Trophoblast cell (in vitro differentiated cells and primary cell): ENCODE measurements at regions not wholly inside any gene's neighbourhood (a gene's known extent, or its start where the extent isn't known, plus 50 kb on each side); places are given as distances from the start of the nearest gene placed in this dataset.

Source experiments
- DNase-seq, 2 donors: peaks; one replicate each; pipeline ENCODE4 v3.0.0-alpha.2; 2016
- H2AFZ ChIP-seq: 2 replicates; pipeline ENCODE4 v1.6.1; 2013; ENCODE audit warnings: low read length, moderate library complexity, mild to moderate bottlenecking; ENCODE audit not compliant: insufficient read depth, poor library complexity
- H2AK5ac ChIP-seq: 2 replicates; pipeline ENCODE4 v1.6.1; 2013; ENCODE audit warnings: mild to moderate bottlenecking, low read length
- H2BK120ac ChIP-seq: 2 replicates; pipeline ENCODE4 v1.6.1; 2013; ENCODE audit warnings: low read length, mild to moderate bottlenecking, moderate library complexity; ENCODE audit not compliant: insufficient read depth, poor library complexity
- H2BK12ac ChIP-seq: 2 replicates; pipeline ENCODE4 v1.6.1; 2013; ENCODE audit warnings: mild to moderate bottlenecking, low read length, moderate library complexity
- H2BK5ac ChIP-seq: 2 replicates; pipeline ENCODE4 v1.6.1; 2013; ENCODE audit warnings: low read length, low read depth, moderate library complexity, mild to moderate bottlenecking; ENCODE audit not compliant: poor library complexity
- H3K14ac ChIP-seq: 2 replicates; pipeline ENCODE4 v1.6.1; 2013; ENCODE audit warnings: mild to moderate bottlenecking, low read length
- H3K18ac ChIP-seq: 2 replicates; pipeline ENCODE4 v1.6.1; 2013; ENCODE audit warnings: mild to moderate bottlenecking, low read length
- H3K23ac ChIP-seq: 2 replicates; pipeline ENCODE4 v1.6.1; 2013; ENCODE audit warnings: low read length
- H3K27ac ChIP-seq: 2 replicates; pipeline ENCODE4 v1.5.1; 2013; ENCODE audit warnings: low read depth, mild to moderate bottlenecking, inconsistent platforms, low read length, moderate library complexity
- H3K27me3 ChIP-seq: 2 replicates; pipeline ENCODE4 v1.6.1; 2013; ENCODE audit warnings: inconsistent platforms, mild to moderate bottlenecking, low read length, moderate library complexity; ENCODE audit not compliant: insufficient read depth
- H3K36me3 ChIP-seq, 2 experiments: 1 replicate in 1 of 2; 2 replicates in 1 of 2; pipeline ENCODE4 v1.6.1; 2013; ENCODE audit warnings: low read length in 2 of 2, mild to moderate bottlenecking in 2 of 2, moderate library complexity in 1 of 2; ENCODE audit not compliant: insufficient read depth in 2 of 2, control insufficient read depth in 1 of 2
- H3K4ac ChIP-seq: 2 replicates; pipeline ENCODE4 v1.6.1; 2013; ENCODE audit warnings: low read depth, mild to moderate bottlenecking, low read length, moderate library complexity
- H3K4me1 ChIP-seq, 2 experiments: 1 replicate in 1 of 2; 2 replicates in 1 of 2; pipeline ENCODE4 v1.6.1; 2013; ENCODE audit warnings: low read length in 2 of 2, mild to moderate bottlenecking in 2 of 2, moderate library complexity in 1 of 2; ENCODE audit not compliant: insufficient read depth in 2 of 2, control insufficient read depth in 1 of 2
- H3K4me2 ChIP-seq: 2 replicates; pipeline ENCODE4 v1.6.1; 2013; ENCODE audit warnings: inconsistent platforms, mild to moderate bottlenecking, low read length, moderate library complexity
- H3K4me3 ChIP-seq: 2 replicates; pipeline ENCODE4 v1.5.1; 2013; ENCODE audit warnings: mild to moderate bottlenecking, low read depth, low read length, inconsistent platforms
- H3K79me1 ChIP-seq: one replicate; pipeline ENCODE4 v1.6.1; 2013; ENCODE audit warnings: low read length
- H3K79me2 ChIP-seq: 2 replicates; pipeline ENCODE4 v1.6.1; 2013; ENCODE audit warnings: low read length, mild to moderate bottlenecking; ENCODE audit not compliant: control insufficient read depth, insufficient read depth, poor library complexity
- H3K9ac ChIP-seq: 2 replicates; pipeline ENCODE4 v1.6.1; 2013; ENCODE audit warnings: mild to moderate bottlenecking, low read length
- H3K9me3 ChIP-seq: 2 replicates; pipeline ENCODE4 v1.6.1; 2013; ENCODE audit warnings: low read depth, mild to moderate bottlenecking, control low read depth, inconsistent platforms, low read length; ENCODE audit not compliant: insufficient read depth
- H4K12ac ChIP-seq: 2 replicates; pipeline ENCODE4 v1.6.1; 2013; ENCODE audit warnings: low read depth, mild to moderate bottlenecking, low read length, moderate library complexity
- H4K8ac ChIP-seq: 2 replicates; pipeline ENCODE4 v1.6.1; 2013; ENCODE audit warnings: low read depth, mild to moderate bottlenecking, low read length, moderate library complexity
- H4K91ac ChIP-seq: one replicate; pipeline ENCODE4 v1.6.1; 2013; ENCODE audit warnings: low read depth, mild to moderate bottlenecking, low read length, moderate library complexity
- WGBS: extraction: QIAGEN DNeasy Blood & Tissue Kit; methylation state at CpG from one replicate; pipeline ENCODE4 v1.1.7; 2013; ENCODE audit warnings: missing lambda C conversion rate; ENCODE audit not compliant: insufficient read length, insufficient coverage; ENCODE audit errors: extremely low coverage; 5-methylcytosine and 5-hydroxymethylcytosine counted together

GRCh38 chr13:111555903-111556302, 235.5 kb downstream of the TEX29 start:
- Histone ChIP-seq H3K4ac (no peak overlapping the region), H3K18ac (no peak overlapping the region), H3K9me3 (peaks cover 2% of the 10 kb centered on the region), H2BK5ac (no peak overlapping the region), H2AFZ (no peak overlapping the region), H4K12ac (no peak overlapping the region), H3K23ac (no peak overlapping the region), H3K27ac (no peak overlapping the region), H3K36me3 (no peaks in the 10 kb centered on the region), H3K4me1 (no peaks in the 10 kb centered on the region), H3K4me2 (no peak overlapping the region), H3K9ac (no peak overlapping the region), H3K14ac (no peak overlapping the region), H4K91ac (no peak overlapping the region), H3K4me3 (no peak overlapping the region), H3K79me1 (no peaks in the 10 kb centered on the region), H3K27me3 (no peaks in the 10 kb centered on the region), H2BK12ac (no peak overlapping the region), H2AK5ac (no peak overlapping the region), H2BK120ac (no peak overlapping the region), H3K79me2 (no peaks in the 10 kb centered on the region), H4K8ac (no peak overlapping the region)
- no CpG with 5 or more reads among the region's 9 CpGs for WGBS
- no peak for DNase-seq

GRCh38 chr13:111556496-111556895, 236.1 kb downstream of the TEX29 start:
- H3K27ac ChIP-seq = no peak overlapping the region
- WGBS = no CpG with 5 or more reads among the region's 13 CpGs
- H3K36me3 ChIP-seq = no peaks in the 10 kb centered on the region
- H4K8ac ChIP-seq = no peak overlapping the region
- H2BK12ac ChIP-seq = no peak overlapping the region
- no peak overlapping the region for H4K91ac ChIP-seq
- peaks cover 2% of the 10 kb centered on the region for H3K9me3 ChIP-seq
- no peaks in the 10 kb centered on the region for H3K27me3 ChIP-seq
- H3K18ac ChIP-seq = no peak overlapping the region
- no peaks in the 10 kb centered on the region for H3K79me2 ChIP-seq
- H2AK5ac ChIP-seq = no peak overlapping the region
- H4K12ac ChIP-seq = no peak overlapping the region
- H2AFZ ChIP-seq = no peak overlapping the region
- H3K23ac ChIP-seq = no peak overlapping the region
- H3K9ac ChIP-seq = no peak overlapping the region
- no peak overlapping the region for H2BK5ac ChIP-seq
- no peak overlapping the region for H3K4ac ChIP-seq
- no peak overlapping the region for H3K4me3 ChIP-seq
- no peak for DNase-seq
- H2BK120ac ChIP-seq = no peak overlapping the region
- no peaks in the 10 kb centered on the region for H3K79me1 ChIP-seq
- H3K14ac ChIP-seq = no peak overlapping the region
- H3K4me1 ChIP-seq = no peaks in the 10 kb centered on the region
- H3K4me2 ChIP-seq = no peak overlapping the region

DNA sequence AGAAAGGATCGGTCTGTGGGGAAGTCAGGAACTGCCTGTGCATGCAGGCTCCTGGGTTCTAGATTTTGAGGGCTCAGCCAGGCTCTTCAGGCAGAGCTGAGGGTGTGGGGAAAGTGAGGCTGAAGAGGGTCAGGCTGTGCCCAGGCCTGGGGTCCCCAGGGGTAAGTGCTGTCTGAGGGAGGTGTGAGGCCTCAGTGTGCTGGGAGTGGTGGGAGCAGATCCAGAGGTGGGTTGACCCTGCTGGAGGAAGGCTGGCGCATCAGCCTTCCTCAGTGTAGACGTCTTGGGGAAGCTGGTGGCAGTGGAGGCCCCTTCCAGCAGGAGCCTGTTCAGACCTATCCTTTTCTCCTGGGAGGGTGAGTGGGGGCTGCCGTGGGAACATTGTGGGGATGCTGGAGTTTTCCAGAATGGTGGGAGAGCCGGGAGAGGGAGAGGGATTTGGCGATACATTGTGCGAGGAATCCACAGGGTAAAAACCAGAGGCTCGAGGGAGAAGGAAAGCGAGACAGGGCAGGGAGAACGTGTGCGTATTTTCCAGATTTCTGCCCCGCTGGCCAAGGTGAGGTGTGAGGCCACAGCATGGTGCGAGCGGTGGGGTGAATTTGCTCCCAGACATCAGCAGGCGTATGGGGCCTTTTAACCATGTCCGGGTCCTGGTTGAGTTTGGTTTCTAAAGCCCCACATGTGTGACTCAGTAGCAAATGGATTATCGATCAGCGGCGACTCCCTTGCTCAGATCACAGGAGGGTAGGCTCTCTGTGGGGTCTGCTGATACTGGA, 237.7 kb downstream of the TEX29 start:
- H2AK5ac ChIP-seq = no peak overlapping the region
- H3K9me3 ChIP-seq = peaks cover 6% of the 10 kb centered on the region

GRCh38 chr13:111558700-111559088, 238.3 kb downstream of the TEX29 start:
- no CpG with 5 or more reads among the region's 16 CpGs for WGBS

More for the DNA sequence above, 237.7 kb downstream of the TEX29 start:
- H3K27ac ChIP-seq = no peak overlapping the region
- no peaks in the 10 kb centered on the region for H3K79me1 ChIP-seq
- H3K23ac ChIP-seq = no peak overlapping the region
- no peak overlapping the region for H3K9ac ChIP-seq
- no peaks in the 10 kb centered on the region for H3K79me2 ChIP-seq
- no peaks in the 10 kb centered on the region for H3K36me3 ChIP-seq
- no peak overlapping the region for H3K18ac ChIP-seq
- H4K91ac ChIP-seq = no peak overlapping the region
- H3K4me1 ChIP-seq = no peaks in the 10 kb centered on the region
- no CpG with 5 or more reads among the region's 19 CpGs for WGBS
- H2BK5ac ChIP-seq = no peak overlapping the region
- H2AFZ ChIP-seq = no peak overlapping the region
- no peak overlapping the region for H3K4ac ChIP-seq
- no peak overlapping the region for H2BK120ac ChIP-seq
- no peak for DNase-seq
- H3K27me3 ChIP-seq = no peaks in the 10 kb centered on the region
- no peak overlapping the region for H3K4me3 ChIP-seq
- no peak overlapping the region for H4K8ac ChIP-seq
- H4K12ac ChIP-seq = no peak overlapping the region
- H3K4me2 ChIP-seq = no peak overlapping the region
- H3K14ac ChIP-seq = no peak overlapping the region
- no peak overlapping the region for H2BK12ac ChIP-seq

More at GRCh38 chr13:111558700-111559088, 238.3 kb downstream of the TEX29 start:
- Histone ChIP-seq H3K4me1 (no peaks in the 10 kb centered on the region), H4K8ac (no peak overlapping the region), H3K27ac (no peak overlapping the region), H3K9ac (no peak overlapping the region), H2BK5ac (no peak overlapping the region), H3K4me3 (no peak overlapping the region), H3K79me2 (no peaks in the 10 kb centered on the region), H4K12ac (no peak overlapping the region), H3K4ac (no peak overlapping the region), H3K9me3 (peaks cover 6% of the 10 kb centered on the region), H3K14ac (no peak overlapping the region), H3K23ac (no peak overlapping the region), H2BK120ac (no peak overlapping the region), H2AFZ (no peak overlapping the region), H3K18ac (no peak overlapping the region), H3K4me2 (no peak overlapping the region), H3K36me3 (no peaks in the 10 kb centered on the region), H4K91ac (no peak overlapping the region), H3K27me3 (no peaks in the 10 kb centered on the region), H2BK12ac (no peak overlapping the region), H3K79me1 (no peaks in the 10 kb centered on the region), H2AK5ac (no peak overlapping the region)
- no peak for DNase-seq
